Natural killer cell (primary cell): ENCODE measurements at regions not wholly inside any gene's neighbourhood (a gene's known extent, or its start where the extent isn't known, plus 50 kb on each side); places are given as distances from the start of the nearest gene placed in this dataset.

Experiments used
- ATAC-seq, 3 donors: fragments of 150-1000 bp in 2 of 3; fragments of 200-7000 bp in 1 of 3; cut with Tn5 transposase; 1 replicate in 1 of 3; 2 replicates in 2 of 3; pipeline ENCODE4 v1.10.0; 2021; ENCODE audit warnings: mild to moderate bottlenecking in 2 of 3, moderate library complexity in 2 of 3
- DNase-seq, 2 donors: peaks; one replicate each; pipeline versions ENCODE4 v3.0.0 to v3.0.0-alpha.2; 2013 to 2021; ENCODE audit warnings: mixed read lengths in 1 of 2
- H3K27ac ChIP-seq: one replicate; pipeline ENCODE4 v1.5.1; 2013; ENCODE audit warnings: mild to moderate bottlenecking, low read length
- H3K27me3 ChIP-seq: one replicate; pipeline ENCODE4 v1.6.1; 2013; ENCODE audit warnings: low read length; ENCODE audit not compliant: control insufficient read depth, insufficient read depth
- H3K36me3 ChIP-seq: one replicate; pipeline ENCODE4 v1.6.1; 2013; ENCODE audit warnings: low read length; ENCODE audit not compliant: control insufficient read depth, insufficient read depth
- H3K4me1 ChIP-seq: one replicate; pipeline ENCODE4 v1.6.1; 2013; ENCODE audit warnings: low read length; ENCODE audit not compliant: control insufficient read depth, insufficient read depth
- H3K4me3 ChIP-seq: one replicate; pipeline ENCODE4 v1.5.1; 2013; ENCODE audit warnings: low read length
- H3K9me3 ChIP-seq: one replicate; pipeline ENCODE4 v1.6.1; 2013; ENCODE audit warnings: low read length; ENCODE audit not compliant: control insufficient read depth, insufficient read depth
- H3K27ac Mint-ChIP-seq, 2 donors: one replicate each; pipeline ENCODE4 v1.8.0; 2022; ENCODE audit warnings: mild to moderate bottlenecking in 2 of 2, mixed read lengths in 2 of 2, moderate library complexity in 1 of 2
- H3K27me3 Mint-ChIP-seq, 2 donors: one replicate each; pipeline ENCODE4 v1.8.0; 2022; ENCODE audit warnings: low read depth in 2 of 2, mixed read lengths in 2 of 2
- H3K36me3 Mint-ChIP-seq: one replicate; pipeline ENCODE4 v1.8.0; 2022; ENCODE audit warnings: mixed read lengths
- H3K4me1 Mint-ChIP-seq, 2 donors: one replicate each; pipeline ENCODE4 v1.8.0; 2022; ENCODE audit warnings: mixed read lengths in 2 of 2
- H3K4me3 Mint-ChIP-seq: one replicate; pipeline ENCODE4 v1.8.0; 2022; ENCODE audit warnings: mild to moderate bottlenecking, moderate library complexity, mixed read lengths
- H3K9me3 Mint-ChIP-seq, 2 donors: one replicate each; pipeline ENCODE4 v1.8.0; 2022; ENCODE audit warnings: mixed read lengths in 2 of 2
- WGBS: methylation state at CpG from one replicate; pipeline ENCODE4 v1.1.7; 2013; ENCODE audit warnings: missing lambda C conversion rate; ENCODE audit not compliant: insufficient coverage; 5-methylcytosine and 5-hydroxymethylcytosine counted together
- intact Hi-C: fragments of 100-400 bp; cut with micrococcal nuclease; formaldehyde crosslinking; loops from one replicate; pipeline ENCODE4 v1.14.2; 2022
- TF ChIP-seq, protein P1 (sequence below): fragments of 200-600 bp; IDR thresholded peaks from one replicate; pipeline ENCODE4 v1.8.0; 2022; ENCODE audit warnings: antibody characterized with exemption

DNA sequence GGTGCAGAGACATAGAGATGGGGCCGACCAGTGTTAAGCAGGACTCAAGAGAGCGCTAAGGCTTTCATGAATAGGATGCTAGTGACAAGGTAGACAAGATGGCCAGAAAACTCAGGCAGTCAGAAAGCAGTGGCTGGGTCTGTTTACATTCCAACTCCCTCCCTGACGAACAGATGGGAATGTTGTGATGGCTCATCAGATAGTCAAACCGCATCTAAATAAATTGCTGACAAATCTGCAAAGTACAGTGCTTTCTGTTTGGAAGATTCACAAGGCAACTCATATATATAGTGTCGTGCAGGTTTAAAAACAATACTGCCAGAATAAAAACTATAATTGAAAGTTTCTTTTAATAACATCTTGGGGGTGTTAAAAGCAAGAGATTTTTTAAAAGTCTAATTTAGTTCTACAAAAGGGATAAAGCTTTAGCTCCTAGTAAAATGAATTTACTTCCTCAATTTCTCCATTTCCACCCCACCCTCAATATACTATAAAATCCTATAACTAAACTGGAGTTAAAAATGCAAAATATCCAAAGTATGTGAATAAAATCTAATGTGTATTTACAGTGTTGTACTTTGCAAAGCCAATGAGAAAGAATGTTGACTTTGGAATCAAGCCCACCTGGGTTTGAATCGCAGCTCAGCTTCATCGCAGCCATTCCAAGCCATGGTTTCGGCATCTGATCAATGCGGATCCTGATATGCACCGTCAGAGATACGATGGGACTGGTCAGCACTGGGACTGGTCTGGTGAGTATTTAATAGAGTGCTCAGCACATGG lies 247.3 kb upstream of the PDE10A start:
- H3K4me1 Mint-ChIP-seq = no peaks in the 10 kb centered on the region
- no peaks in the 10 kb centered on the region for H3K36me3 Mint-ChIP-seq
- no peak overlapping the region for H3K4me3 ChIP-seq
- H3K27ac ChIP-seq = no peak overlapping the region
- H3K4me1 ChIP-seq = no peaks in the 10 kb centered on the region
- H3K27me3 ChIP-seq = no peaks in the 10 kb centered on the region
- H3K27ac Mint-ChIP-seq = no peak overlapping the region
- 91% methylated on average over 10 of the region's 11 CpGs for WGBS
- intact Hi-C loops = no loop called here
- H3K9me3 ChIP-seq = no peaks in the 10 kb centered on the region
- H3K9me3 Mint-ChIP-seq = peaks cover 0 to 4% of the 10 kb centered on the region in 2 donors
- TF ChIP-seq, protein P1, sequence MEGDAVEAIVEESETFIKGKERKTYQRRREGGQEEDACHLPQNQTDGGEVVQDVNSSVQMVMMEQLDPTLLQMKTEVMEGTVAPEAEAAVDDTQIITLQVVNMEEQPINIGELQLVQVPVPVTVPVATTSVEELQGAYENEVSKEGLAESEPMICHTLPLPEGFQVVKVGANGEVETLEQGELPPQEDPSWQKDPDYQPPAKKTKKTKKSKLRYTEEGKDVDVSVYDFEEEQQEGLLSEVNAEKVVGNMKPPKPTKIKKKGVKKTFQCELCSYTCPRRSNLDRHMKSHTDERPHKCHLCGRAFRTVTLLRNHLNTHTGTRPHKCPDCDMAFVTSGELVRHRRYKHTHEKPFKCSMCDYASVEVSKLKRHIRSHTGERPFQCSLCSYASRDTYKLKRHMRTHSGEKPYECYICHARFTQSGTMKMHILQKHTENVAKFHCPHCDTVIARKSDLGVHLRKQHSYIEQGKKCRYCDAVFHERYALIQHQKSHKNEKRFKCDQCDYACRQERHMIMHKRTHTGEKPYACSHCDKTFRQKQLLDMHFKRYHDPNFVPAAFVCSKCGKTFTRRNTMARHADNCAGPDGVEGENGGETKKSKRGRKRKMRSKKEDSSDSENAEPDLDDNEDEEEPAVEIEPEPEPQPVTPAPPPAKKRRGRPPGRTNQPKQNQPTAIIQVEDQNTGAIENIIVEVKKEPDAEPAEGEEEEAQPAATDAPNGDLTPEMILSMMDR = no peak
- ATAC-seq (no peak), DNase-seq (no peak)
- peaks cover 8 to 32% of the 10 kb centered on the region in 2 donors for H3K27me3 Mint-ChIP-seq
- no peaks in the 10 kb centered on the region for H3K36me3 ChIP-seq
- H3K4me3 Mint-ChIP-seq = no peak overlapping the region

DNA sequence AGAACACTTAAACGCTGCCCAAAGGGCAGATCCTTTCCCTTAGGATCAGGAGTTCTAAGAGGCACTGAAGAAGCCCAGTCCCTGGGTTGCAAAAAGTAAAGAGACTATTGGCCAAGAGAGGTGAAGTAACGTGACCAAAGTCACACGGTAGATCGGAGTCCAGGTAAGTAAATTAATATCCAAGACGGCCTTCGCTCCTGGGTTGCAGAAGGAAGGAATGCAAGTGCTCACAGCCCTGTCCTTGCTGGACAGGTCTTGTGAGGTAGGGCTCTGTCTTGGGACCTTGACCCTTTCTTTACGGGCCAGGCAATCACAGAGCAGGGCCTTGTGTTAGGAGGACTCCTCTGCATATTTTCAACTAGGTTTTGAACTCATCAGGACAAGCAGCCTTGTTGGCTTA lies 243.7 kb upstream of the PDE10A start:
- Histone ChIP-seq H3K4me3 (no peak overlapping the region), H3K9me3 (no peaks in the 10 kb centered on the region), H3K27me3 (no peaks in the 10 kb centered on the region), H3K36me3 (no peaks in the 10 kb centered on the region), H3K27ac (no peak overlapping the region), H3K4me1 (no peaks in the 10 kb centered on the region)
- no peaks in the 10 kb centered on the region for H3K36me3 Mint-ChIP-seq
- TF ChIP-seq, protein P1 = no peak
- DNase-seq (no peak), ATAC-seq (no peak)
- 95% methylated on average over 7 of the region's 7 CpGs for WGBS
- peaks cover 16 to 39% of the 10 kb centered on the region in 2 donors for H3K27me3 Mint-ChIP-seq
- no peaks in the 10 kb centered on the region for H3K4me1 Mint-ChIP-seq
- no peak overlapping the region for H3K27ac Mint-ChIP-seq
- no peak overlapping the region for H3K4me3 Mint-ChIP-seq
- peaks cover 0 to 4% of the 10 kb centered on the region in 2 donors for H3K9me3 Mint-ChIP-seq
- intact Hi-C loops = no loop called here

DNA sequence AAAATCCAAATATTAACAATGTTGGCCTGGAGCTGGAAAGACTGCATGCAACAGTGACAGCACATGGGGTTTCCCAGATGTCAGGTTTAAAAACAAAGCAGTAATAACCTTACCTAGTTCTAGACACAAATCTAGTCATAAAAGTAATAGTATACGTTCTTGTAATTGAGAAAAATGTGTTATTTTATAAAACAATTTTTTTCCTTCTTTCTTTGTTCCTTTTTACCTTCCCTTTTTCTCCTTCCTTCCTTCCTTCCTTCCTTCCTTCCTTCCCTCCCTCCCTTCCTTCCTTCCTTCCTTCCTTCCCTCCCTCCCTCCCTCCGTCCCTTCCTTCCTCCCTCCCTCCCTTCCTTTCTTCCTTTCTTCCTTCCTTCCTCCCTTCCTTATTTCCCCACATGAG lies 242.7 kb upstream of the PDE10A start:
- H3K4me3 ChIP-seq = no peak overlapping the region
- peaks cover 0 to 4% of the 10 kb centered on the region in 2 donors for H3K9me3 Mint-ChIP-seq
- H3K27me3 Mint-ChIP-seq = peaks cover 16 to 39% of the 10 kb centered on the region in 2 donors
- WGBS = no CpG with 5 or more reads among the region's 2 CpGs
- no peaks in the 10 kb centered on the region for H3K36me3 ChIP-seq
- DNase-seq (no peak), ATAC-seq (no peak)
- TF ChIP-seq, protein P1 = no peak
- no peaks in the 10 kb centered on the region for H3K4me1 ChIP-seq
- intact Hi-C loops = no loop called here
- H3K27ac Mint-ChIP-seq = no peak overlapping the region
- H3K27ac ChIP-seq = no peak overlapping the region
- no peak overlapping the region for H3K4me3 Mint-ChIP-seq
- no peaks in the 10 kb centered on the region for H3K4me1 Mint-ChIP-seq
- no peaks in the 10 kb centered on the region for H3K27me3 ChIP-seq
- no peaks in the 10 kb centered on the region for H3K9me3 ChIP-seq
- H3K36me3 Mint-ChIP-seq = no peaks in the 10 kb centered on the region

DNA sequence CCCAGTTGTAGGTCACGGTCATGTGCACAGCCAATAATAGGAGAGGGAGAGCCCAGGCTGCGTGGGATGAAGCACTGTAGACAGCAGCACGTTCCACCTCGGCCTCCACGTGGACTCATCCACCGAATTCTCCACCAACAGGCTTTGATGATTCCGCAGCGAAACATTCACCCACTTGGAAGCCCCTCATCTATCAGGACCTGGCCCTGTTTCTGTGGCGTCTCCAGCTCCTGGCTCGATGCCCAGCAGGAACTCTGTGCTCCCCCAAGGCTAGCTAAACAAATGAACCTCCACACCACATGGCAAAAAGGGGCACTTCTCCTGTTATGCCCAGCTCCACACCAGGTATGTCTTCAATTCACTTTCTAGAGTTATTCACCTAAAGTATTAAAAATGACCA lies 237.9 kb upstream of the PDE10A start:
- Mint-ChIP-seq H3K27me3 (peaks cover 14 to 16% of the 10 kb centered on the region in 2 donors), H3K9me3 (peaks cover 0 to under 1% of the 10 kb centered on the region in 2 donors), H3K36me3 (no peaks in the 10 kb centered on the region), H3K27ac (no peak overlapping the region), H3K4me3 (no peak overlapping the region), H3K4me1 (no peaks in the 10 kb centered on the region)
- ATAC-seq (no peak), DNase-seq (no peak)
- Histone ChIP-seq H3K36me3 (no peaks in the 10 kb centered on the region), H3K27ac (no peak overlapping the region), H3K27me3 (no peaks in the 10 kb centered on the region), H3K9me3 (no peaks in the 10 kb centered on the region), H3K4me1 (no peaks in the 10 kb centered on the region), H3K4me3 (no peak overlapping the region)
- WGBS = 86% methylated on average over 10 of the region's 10 CpGs
- TF ChIP-seq, protein P1 = no peak
- intact Hi-C loops = no loop called here
